ENCODE measurements at regions not wholly inside any gene's neighbourhood (a gene's known extent, or its start where the extent isn't known, plus 50 kb on each side); places are given as distances from the start of the nearest gene placed in this dataset.
A peak's percentile ranks its signal among the peaks of the same experiment; 100 is the strongest.

- Histone ChIP-seq H3K9me3 (ENCODE audit: control extremely low read depth in 1 of 3, control insufficient read depth in 2 of 3, insufficient read depth in 1 of 3, low read length in 2 of 3) (peaks cover 0 to 18% (median 0%) of the 10 kb centered on the region in 3 donors), H2AFZ (ENCODE audit: insufficient read depth, low read depth, low read length, poor library complexity, severe bottlenecking) (no peak overlapping the region), H3K36me3 (replicated peaks in 1 of 2; ENCODE audit: control extremely low read depth in 1 of 2, control insufficient read depth in 1 of 2, extremely low read depth in 1 of 2, insufficient read depth in 2 of 2, low read length in 1 of 2) (no peaks in the 10 kb centered on the region), H3K4me1 (ENCODE audit: control insufficient read depth in 2 of 2, insufficient read depth in 2 of 2, low read length in 2 of 2) (peaks cover 6 to 8% of the 10 kb centered on the region in 2 donors), H3K4me3 (ENCODE audit: control extremely low read depth in 1 of 5, extremely low read depth in 1 of 5, insufficient read depth in 1 of 5, low read depth in 2 of 5, low read length in 4 of 5) (no peak overlapping the region), H4K20me1 (ENCODE audit: control insufficient read depth, insufficient read depth, low read length, poor library complexity, severe bottlenecking) (no peaks in the 10 kb centered on the region), H3K27ac (ENCODE audit: low read length in 2 of 2) (no peak overlapping the region), H3K79me2 (ENCODE audit: control insufficient read depth, insufficient read depth, low read length) (no peaks in the 10 kb centered on the region), H3K9ac (ENCODE audit: low read length) (no peak overlapping the region), H3K27me3 (replicated peaks in 1 of 4; ENCODE audit: control extremely low read depth in 1 of 4, control insufficient read depth in 3 of 4, insufficient read depth in 4 of 4, low read length in 3 of 4) (peaks cover 0 to 51% (median 37%) of the 10 kb centered on the region in 4 experiments), H3K4me2 (replicated peaks; ENCODE audit: low read depth, low read length, poor library complexity, severe bottlenecking) (no peak overlapping the region)
- Mint-ChIP-seq H3K27me3 (peaks cover 67% of the 10 kb centered on the region), H3K9me3 (ENCODE audit: insufficient read depth) (peaks cover 7% of the 10 kb centered on the region), H3K27ac (no peak overlapping the region), H3K4me3 (no peak overlapping the region), H3K4me1 (peaks cover 12% of the 10 kb centered on the region)
- intact Hi-C loops (cut with micrococcal nuclease) = no loop called here
- ATAC-seq (ENCODE audit: low read depth) (no peak), DNase-seq (no peak)
- POLR2A ChIA-PET = no interaction called here
- TF ChIP-seq, protein P1, sequence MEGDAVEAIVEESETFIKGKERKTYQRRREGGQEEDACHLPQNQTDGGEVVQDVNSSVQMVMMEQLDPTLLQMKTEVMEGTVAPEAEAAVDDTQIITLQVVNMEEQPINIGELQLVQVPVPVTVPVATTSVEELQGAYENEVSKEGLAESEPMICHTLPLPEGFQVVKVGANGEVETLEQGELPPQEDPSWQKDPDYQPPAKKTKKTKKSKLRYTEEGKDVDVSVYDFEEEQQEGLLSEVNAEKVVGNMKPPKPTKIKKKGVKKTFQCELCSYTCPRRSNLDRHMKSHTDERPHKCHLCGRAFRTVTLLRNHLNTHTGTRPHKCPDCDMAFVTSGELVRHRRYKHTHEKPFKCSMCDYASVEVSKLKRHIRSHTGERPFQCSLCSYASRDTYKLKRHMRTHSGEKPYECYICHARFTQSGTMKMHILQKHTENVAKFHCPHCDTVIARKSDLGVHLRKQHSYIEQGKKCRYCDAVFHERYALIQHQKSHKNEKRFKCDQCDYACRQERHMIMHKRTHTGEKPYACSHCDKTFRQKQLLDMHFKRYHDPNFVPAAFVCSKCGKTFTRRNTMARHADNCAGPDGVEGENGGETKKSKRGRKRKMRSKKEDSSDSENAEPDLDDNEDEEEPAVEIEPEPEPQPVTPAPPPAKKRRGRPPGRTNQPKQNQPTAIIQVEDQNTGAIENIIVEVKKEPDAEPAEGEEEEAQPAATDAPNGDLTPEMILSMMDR (IDR thresholded peaks at IDR 0.05) = no peak
- no peak for TF ChIP-seq EZH2 (IDR thresholded peaks at IDR 0.05; ENCODE audit: borderline replicate concordance, insufficient read depth, low read depth, low read length, poor library complexity, severe bottlenecking)
- CTCF ChIA-PET = no interaction called here
- 55% methylated on average over 25 of the region's 28 CpGs for WGBS (ENCODE audit: insufficient coverage)
Measured at GRCh38 chr6:28633445-28634215, 107.9 kb downstream of the GPX5 start.

DNA sequence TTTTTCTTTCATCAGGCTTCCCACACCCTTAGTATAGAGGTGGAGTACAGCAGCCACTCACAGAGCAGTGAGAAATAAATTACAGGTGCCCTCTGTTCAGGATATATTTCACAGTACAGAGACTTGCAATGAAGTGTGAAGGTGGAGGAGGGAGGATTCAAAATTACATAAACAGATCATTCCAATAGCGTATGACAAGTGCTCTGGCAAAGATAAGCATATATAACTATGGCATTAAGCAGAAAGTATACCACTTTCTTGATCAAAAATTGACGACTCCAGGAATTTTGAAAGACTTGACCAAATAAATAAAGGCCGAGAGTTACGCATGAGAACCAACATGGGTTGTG is 108.7 kb downstream of the GPX5 start:
- Histone ChIP-seq H3K4me2 (replicated peaks; ENCODE audit: low read depth, low read length, poor library complexity, severe bottlenecking) (peak overlapping the region; percentile 13), H3K9ac (ENCODE audit: low read length) (no peak overlapping the region), H3K27me3 (replicated peaks in 1 of 4; ENCODE audit: control extremely low read depth in 1 of 4, control insufficient read depth in 3 of 4, insufficient read depth in 4 of 4, low read length in 3 of 4) (peaks cover 0 to 51% (median 37%) of the 10 kb centered on the region in 4 experiments), H2AFZ (ENCODE audit: insufficient read depth, low read depth, low read length, poor library complexity, severe bottlenecking) (no peak overlapping the region), H3K27ac (ENCODE audit: low read length in 2 of 2) (no peak overlapping the region), H3K36me3 (replicated peaks in 1 of 2; ENCODE audit: control extremely low read depth in 1 of 2, control insufficient read depth in 1 of 2, extremely low read depth in 1 of 2, insufficient read depth in 2 of 2, low read length in 1 of 2) (no peaks in the 10 kb centered on the region), H4K20me1 (ENCODE audit: control insufficient read depth, insufficient read depth, low read length, poor library complexity, severe bottlenecking) (no peaks in the 10 kb centered on the region), H3K4me3 (ENCODE audit: control extremely low read depth in 1 of 5, extremely low read depth in 1 of 5, insufficient read depth in 1 of 5, low read depth in 2 of 5, low read length in 4 of 5) (no peak overlapping the region), H3K4me1 (ENCODE audit: control insufficient read depth in 2 of 2, insufficient read depth in 2 of 2, low read length in 2 of 2) (peaks cover 6 to 8% of the 10 kb centered on the region in 2 donors), H3K79me2 (ENCODE audit: control insufficient read depth, insufficient read depth, low read length) (no peaks in the 10 kb centered on the region), H3K9me3 (ENCODE audit: control extremely low read depth in 1 of 3, control insufficient read depth in 2 of 3, insufficient read depth in 1 of 3, low read length in 2 of 3) (peaks cover 0 to 18% (median 0%) of the 10 kb centered on the region in 3 donors)
- no peak for ATAC-seq (ENCODE audit: low read depth)
- intact Hi-C loops (cut with micrococcal nuclease) = no loop called here
- TF ChIP-seq, protein P1 (IDR thresholded peaks at IDR 0.05) = no peak
- no peak for TF ChIP-seq EZH2 (IDR thresholded peaks at IDR 0.05; ENCODE audit: borderline replicate concordance, insufficient read depth, low read depth, low read length, poor library complexity, severe bottlenecking)
- CTCF ChIA-PET = no interaction called here
- Mint-ChIP-seq H3K27me3 (peaks cover 73% of the 10 kb centered on the region), H3K4me3 (peak overlapping the region; percentile 6), H3K9me3 (ENCODE audit: insufficient read depth) (peaks cover 10% of the 10 kb centered on the region), H3K4me1 (peaks cover 12% of the 10 kb centered on the region), H3K27ac (no peak overlapping the region)
- WGBS (ENCODE audit: insufficient coverage) = 20% methylated on average over 3 of the region's 4 CpGs
- POLR2A ChIA-PET = no interaction called here
- DNase-seq = no peak

Data from B cell (primary cell).